Activated T-cell treated with anti-CD3 and anti-CD28 coated beads, Interleukin-2, amount 50 U/mL, for 4 hours (primary cell): ENCODE measurements at regions not wholly inside any gene's neighbourhood (a gene's known extent, or its start where the extent isn't known, plus 50 kb on each side); places are given as distances from the start of the nearest gene placed in this dataset.

Experiments
- ATAC-seq, 2 donors: fragments of 200-7000 bp; cut with Tn5 transposase; one replicate each; pipeline ENCODE4 v1.10.0; 2021
- DNase-seq: peaks from one replicate; pipeline ENCODE4 v3.0.0-alpha.2; 2020
- H3K27me3 Mint-ChIP-seq: one replicate; pipeline ENCODE4 v1.8.0; 2021; ENCODE audit warnings: low read depth, mixed read lengths
- H3K36me3 Mint-ChIP-seq: one replicate; pipeline ENCODE4 v1.8.0; 2022; ENCODE audit warnings: mixed read lengths; ENCODE audit not compliant: insufficient read depth
- H3K4me1 Mint-ChIP-seq: one replicate; pipeline ENCODE4 v1.8.0; 2021; ENCODE audit warnings: low read depth, mixed read lengths
- H3K4me3 Mint-ChIP-seq: one replicate; pipeline ENCODE4 v1.8.0; 2021; ENCODE audit warnings: mild to moderate bottlenecking, moderate library complexity, mixed read lengths
- H3K9me3 Mint-ChIP-seq: one replicate; pipeline ENCODE4 v1.8.0; 2021; ENCODE audit warnings: mixed read lengths

DNA sequence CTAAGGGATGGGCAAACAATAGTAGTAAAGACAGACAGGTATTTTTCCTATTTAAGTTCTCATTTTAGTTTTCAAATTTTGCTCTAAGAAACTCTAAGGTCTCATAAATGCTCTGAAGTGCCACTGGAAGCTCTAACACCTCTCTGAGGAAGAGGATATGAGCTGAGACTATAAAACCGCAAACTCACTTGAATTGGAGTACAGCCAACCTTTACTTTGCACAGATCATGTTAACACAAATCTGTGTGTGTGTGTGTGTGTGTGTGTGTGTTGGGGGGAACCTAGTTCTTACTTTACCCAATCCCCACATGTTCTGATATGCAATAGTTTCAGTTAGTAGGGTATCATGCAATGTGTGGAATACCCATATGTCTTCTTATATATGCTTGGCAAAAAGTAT lies 446.8 kb downstream of the CHL1 start:
- H3K9me3 Mint-ChIP-seq, result peaks cover 3% of the 10 kb centered on the region

GRCh38 chr3:655824-656223 lies 437.0 kb upstream of the CNTN6 start:
- no peaks in the 10 kb centered on the region for H3K4me1 Mint-ChIP-seq
- no peaks in the 10 kb centered on the region for H3K27me3 Mint-ChIP-seq
- H3K36me3 Mint-ChIP-seq, result no peaks in the 10 kb centered on the region
- H3K9me3 Mint-ChIP-seq, result peaks cover 4% of the 10 kb centered on the region
- no peak for ATAC-seq
- DNase-seq, result no peak
- H3K4me3 Mint-ChIP-seq, result no peak overlapping the region

More for the DNA sequence above, 446.8 kb downstream of the CHL1 start:
- H3K4me1 Mint-ChIP-seq, result no peaks in the 10 kb centered on the region
- ATAC-seq (no peak), DNase-seq (no peak)
- no peak overlapping the region for H3K4me3 Mint-ChIP-seq
- H3K36me3 Mint-ChIP-seq, result no peaks in the 10 kb centered on the region
- H3K27me3 Mint-ChIP-seq, result no peaks in the 10 kb centered on the region

DNA sequence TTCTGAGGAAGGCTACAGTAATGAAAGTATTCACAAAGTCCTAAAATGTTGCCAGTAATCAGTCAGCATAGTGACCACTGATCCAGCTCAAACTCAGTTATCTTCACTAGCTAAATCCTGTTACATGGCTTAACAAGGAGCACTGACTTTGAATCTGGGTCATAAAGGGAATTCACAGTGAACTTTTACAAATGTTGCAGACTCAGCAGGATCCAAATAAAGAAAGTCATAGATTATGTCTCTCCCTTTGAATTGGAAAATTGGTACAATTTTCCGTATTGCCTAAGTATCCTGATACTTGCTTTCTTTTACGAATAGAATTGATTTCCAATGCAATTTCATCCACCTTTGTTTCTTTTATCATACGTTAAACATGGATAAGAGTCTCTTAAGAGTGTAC lies 431.5 kb upstream of the CNTN6 start:
- Mint-ChIP-seq H3K36me3 (no peaks in the 10 kb centered on the region), H3K9me3 (peaks cover 8% of the 10 kb centered on the region), H3K4me1 (no peaks in the 10 kb centered on the region), H3K4me3 (no peak overlapping the region), H3K27me3 (no peaks in the 10 kb centered on the region)
- DNase-seq (no peak), ATAC-seq (no peak)

DNA sequence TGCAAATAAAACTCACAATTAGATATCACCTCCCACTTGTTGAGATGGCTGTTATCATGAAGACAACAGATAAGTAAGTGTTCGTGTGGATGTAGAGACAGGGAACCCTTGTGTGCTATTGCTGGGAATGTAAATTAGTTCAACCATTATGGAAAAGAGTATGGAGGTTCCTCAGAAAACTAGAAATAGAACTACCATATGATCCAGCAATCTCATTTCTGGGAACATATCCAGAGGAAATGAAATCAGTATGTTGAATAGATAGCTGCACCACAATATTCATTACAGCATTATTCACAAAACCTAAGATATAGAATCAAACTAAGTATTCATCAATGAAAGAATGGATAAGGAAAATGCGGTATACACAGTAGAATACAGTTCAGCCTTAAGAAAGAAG lies 418.7 kb upstream of the CNTN6 start:
- no peaks in the 10 kb centered on the region for H3K4me1 Mint-ChIP-seq
- no peak for DNase-seq
- H3K36me3 Mint-ChIP-seq, result no peaks in the 10 kb centered on the region
- ATAC-seq, result no peak
- H3K27me3 Mint-ChIP-seq, result no peaks in the 10 kb centered on the region
- peaks cover 5% of the 10 kb centered on the region for H3K9me3 Mint-ChIP-seq
- H3K4me3 Mint-ChIP-seq, result no peak overlapping the region

GRCh38 chr3:675846-676245 lies 417.0 kb upstream of the CNTN6 start:
- Mint-ChIP-seq H3K9me3 (peaks cover 5% of the 10 kb centered on the region), H3K27me3 (no peaks in the 10 kb centered on the region), H3K36me3 (no peaks in the 10 kb centered on the region), H3K4me1 (no peaks in the 10 kb centered on the region), H3K4me3 (no peak overlapping the region)
- ATAC-seq (no peak), DNase-seq (no peak)

- H3K36me3 Mint-ChIP-seq, result no peaks in the 10 kb centered on the region
- H3K9me3 Mint-ChIP-seq, result peaks cover 8% of the 10 kb centered on the region
- H3K27me3 Mint-ChIP-seq, result no peaks in the 10 kb centered on the region
- no peak for ATAC-seq
- H3K4me3 Mint-ChIP-seq, result no peak overlapping the region
- no peaks in the 10 kb centered on the region for H3K4me1 Mint-ChIP-seq
- DNase-seq, result no peak
Measured at GRCh38 chr3:683770-684169, 409.1 kb upstream of the CNTN6 start.

DNA sequence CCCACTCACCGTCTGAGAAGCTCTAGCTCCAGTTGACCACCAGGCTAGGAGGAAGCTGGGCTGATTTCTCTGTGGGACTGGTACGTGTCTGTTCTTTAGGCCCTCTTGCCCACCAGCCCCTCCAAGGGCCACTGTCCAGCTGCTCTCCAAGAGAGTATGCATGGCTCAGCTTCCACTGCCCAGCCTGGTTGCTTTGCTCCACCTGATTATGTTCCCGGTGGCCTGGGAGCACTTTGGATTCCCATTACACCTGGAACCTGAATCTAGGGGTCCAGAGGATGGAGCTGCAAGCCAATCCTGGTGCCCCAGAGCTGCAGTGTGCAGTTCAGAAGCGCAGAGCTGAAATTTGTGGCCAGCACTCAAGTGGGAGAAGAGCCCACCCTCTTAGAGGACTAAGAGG lies 402.1 kb upstream of the CNTN6 start:
- peaks cover 30% of the 10 kb centered on the region for H3K9me3 Mint-ChIP-seq
- no peaks in the 10 kb centered on the region for H3K27me3 Mint-ChIP-seq
- DNase-seq, result no peak
- no peaks in the 10 kb centered on the region for H3K4me1 Mint-ChIP-seq
- no peak overlapping the region for H3K4me3 Mint-ChIP-seq
- H3K36me3 Mint-ChIP-seq, result no peaks in the 10 kb centered on the region
- ATAC-seq, result no peak

DNA sequence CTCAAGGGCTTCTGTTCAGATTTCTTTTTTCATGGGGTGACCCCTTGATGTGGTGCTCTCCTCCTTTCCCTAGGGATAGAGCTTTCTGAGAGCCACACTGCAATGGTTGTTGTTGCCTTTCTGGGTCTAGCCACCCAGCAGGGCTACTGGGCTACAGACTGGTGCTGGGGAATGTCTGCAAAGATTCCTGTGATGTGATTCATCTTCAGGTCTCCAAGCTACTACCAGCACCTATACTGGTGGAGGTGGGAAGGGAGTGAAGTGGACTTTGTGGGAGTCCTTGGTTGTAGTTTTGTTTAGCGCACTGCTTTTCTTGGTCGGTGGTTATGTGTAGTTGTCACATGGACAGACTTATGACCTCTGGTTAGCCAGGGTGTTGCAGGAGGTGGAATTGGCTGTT lies 392.3 kb upstream of the CNTN6 start:
- Mint-ChIP-seq H3K36me3 (no peaks in the 10 kb centered on the region), H3K9me3 (peaks cover 20% of the 10 kb centered on the region), H3K4me1 (no peaks in the 10 kb centered on the region), H3K27me3 (no peaks in the 10 kb centered on the region), H3K4me3 (no peak overlapping the region)
- ATAC-seq (no peak), DNase-seq (no peak)

DNA sequence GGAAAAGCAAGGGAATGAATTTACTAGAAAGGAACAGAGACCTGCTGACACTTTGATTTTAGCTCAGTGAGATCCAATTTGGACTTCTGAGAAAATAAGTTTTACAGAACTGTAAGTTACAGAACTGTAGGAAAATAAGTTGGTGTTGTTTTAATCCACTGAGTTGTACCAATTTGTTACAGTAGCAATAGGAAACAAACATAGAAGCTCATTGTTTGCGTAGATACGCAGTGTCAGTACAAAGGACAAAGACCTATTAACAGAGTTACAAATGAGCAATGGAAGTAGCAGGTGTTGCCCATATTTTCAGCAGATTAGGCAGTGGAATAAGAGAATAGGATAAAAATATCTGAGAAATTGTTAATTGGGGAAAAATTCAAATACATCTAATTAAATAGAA lies 385.8 kb upstream of the CNTN6 start:
- Mint-ChIP-seq H3K4me3 (no peak overlapping the region), H3K4me1 (no peaks in the 10 kb centered on the region), H3K9me3 (peaks cover 14% of the 10 kb centered on the region), H3K27me3 (no peaks in the 10 kb centered on the region), H3K36me3 (no peaks in the 10 kb centered on the region)
- no peak for ATAC-seq
- no peak for DNase-seq

DNA sequence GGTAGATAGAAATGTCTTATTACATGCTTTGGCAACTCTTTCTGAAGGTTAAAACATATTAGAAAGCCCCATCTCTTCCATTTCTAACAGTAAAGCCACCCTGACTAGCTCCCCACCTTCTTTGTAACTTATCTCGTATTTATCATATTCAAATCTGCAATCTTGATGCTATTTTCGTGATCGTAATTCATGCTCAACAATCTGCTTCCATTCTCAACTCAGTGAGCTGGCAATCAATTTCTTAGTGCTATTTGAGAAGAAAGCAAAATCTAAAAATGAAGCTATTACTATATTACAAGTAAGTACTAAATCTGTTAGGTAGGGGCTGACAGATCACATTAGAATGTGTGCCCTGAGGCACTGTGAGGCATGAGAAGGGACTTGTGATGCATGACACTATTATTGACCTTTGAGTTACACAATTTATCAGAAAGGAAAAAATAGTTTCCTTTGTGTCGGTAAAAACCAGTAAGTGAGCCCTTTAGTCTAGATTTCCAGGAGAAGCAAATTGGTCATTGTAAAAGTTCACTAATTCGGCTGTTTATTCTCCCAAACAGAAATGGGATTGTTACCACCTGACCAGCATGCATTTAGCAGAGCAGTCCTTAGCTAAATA lies 379.7 kb upstream of the CNTN6 start:
- no peaks in the 10 kb centered on the region for H3K4me1 Mint-ChIP-seq
- DNase-seq (no peak), ATAC-seq (no peak)
- no peaks in the 10 kb centered on the region for H3K36me3 Mint-ChIP-seq
- peaks cover 21% of the 10 kb centered on the region for H3K9me3 Mint-ChIP-seq
- no peaks in the 10 kb centered on the region for H3K27me3 Mint-ChIP-seq
- no peak overlapping the region for H3K4me3 Mint-ChIP-seq

GRCh38 chr3:713947-714620 lies 378.7 kb upstream of the CNTN6 start:
- ATAC-seq, result no peak
- Mint-ChIP-seq H3K27me3 (no peaks in the 10 kb centered on the region), H3K9me3 (peaks cover 25% of the 10 kb centered on the region), H3K4me1 (no peaks in the 10 kb centered on the region), H3K4me3 (no peak overlapping the region), H3K36me3 (no peaks in the 10 kb centered on the region)
- DNase-seq, result no peak

GRCh38 chr3:721086-721485 lies 371.7 kb upstream of the CNTN6 start:
- DNase-seq, result no peak
- Mint-ChIP-seq H3K4me1 (no peaks in the 10 kb centered on the region), H3K4me3 (no peak overlapping the region), H3K36me3 (no peaks in the 10 kb centered on the region), H3K9me3 (peaks cover 12% of the 10 kb centered on the region), H3K27me3 (no peaks in the 10 kb centered on the region)
- ATAC-seq, result no peak

DNA sequence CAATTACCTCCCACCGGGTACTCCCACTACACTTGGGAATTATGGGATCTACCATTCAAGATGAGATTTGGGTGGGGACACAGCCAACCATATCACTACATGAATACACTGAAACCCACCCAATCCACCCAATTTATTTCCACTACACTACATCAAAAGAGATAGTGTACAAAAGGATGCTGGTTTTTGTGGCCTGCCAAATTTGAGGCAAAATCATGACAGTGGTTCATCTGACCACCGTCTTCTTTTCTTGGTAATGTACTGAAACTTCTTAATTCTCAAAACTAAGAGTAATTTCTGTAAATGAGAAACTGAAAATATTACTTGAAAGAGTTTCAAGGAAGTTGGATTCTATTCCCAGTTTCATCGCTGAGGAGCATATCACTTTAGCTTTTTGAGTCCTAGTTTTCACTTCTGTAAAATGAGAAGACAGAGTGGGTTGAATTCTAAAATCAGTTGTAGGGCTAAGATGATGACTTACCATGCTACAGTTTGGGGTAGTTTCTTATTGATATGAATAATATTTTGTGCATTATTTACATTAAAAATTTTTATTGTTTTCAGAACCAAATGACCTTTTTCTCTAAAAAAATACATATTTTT lies 360.4 kb upstream of the CNTN6 start:
- Mint-ChIP-seq H3K4me3 (no peak overlapping the region), H3K9me3 (peaks cover 9% of the 10 kb centered on the region), H3K36me3 (no peaks in the 10 kb centered on the region), H3K27me3 (no peaks in the 10 kb centered on the region), H3K4me1 (no peaks in the 10 kb centered on the region)
- DNase-seq (no peak), ATAC-seq (no peak)

- DNase-seq (no peak), ATAC-seq (no peak)
- no peaks in the 10 kb centered on the region for H3K36me3 Mint-ChIP-seq
- H3K4me3 Mint-ChIP-seq, result no peak overlapping the region
- peaks cover 12% of the 10 kb centered on the region for H3K9me3 Mint-ChIP-seq
- no peaks in the 10 kb centered on the region for H3K27me3 Mint-ChIP-seq
- H3K4me1 Mint-ChIP-seq, result no peaks in the 10 kb centered on the region
Measured at GRCh38 chr3:733313-733712, 359.5 kb upstream of the CNTN6 start.

DNA sequence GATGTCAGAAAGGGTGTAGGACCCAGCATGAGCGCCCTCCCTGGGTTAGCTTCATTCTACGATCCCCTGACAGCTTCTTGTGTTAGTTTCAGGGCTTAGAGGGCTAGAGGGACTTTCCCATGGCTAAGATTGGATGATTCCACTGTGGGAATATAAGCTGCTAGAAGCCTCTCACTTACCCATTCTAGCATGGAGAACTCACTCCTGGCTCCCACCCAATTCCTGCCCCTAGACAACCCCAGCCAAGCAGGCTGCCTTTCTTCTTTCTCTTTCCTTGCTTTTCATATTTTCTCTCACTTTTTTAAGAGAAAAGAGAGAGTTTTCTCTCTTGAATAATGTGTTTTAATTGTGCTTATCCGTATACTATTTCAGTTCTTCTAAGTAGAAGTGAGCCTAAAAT lies 335.1 kb upstream of the CNTN6 start:
- ATAC-seq, result no peak
- Mint-ChIP-seq H3K4me1 (no peaks in the 10 kb centered on the region), H3K27me3 (no peaks in the 10 kb centered on the region), H3K9me3 (peaks cover 6% of the 10 kb centered on the region), H3K4me3 (no peak overlapping the region), H3K36me3 (no peaks in the 10 kb centered on the region)
- no peak for DNase-seq
